Lower lobe of right lung (tissue), 2 donors: ENCODE measurements at regions not wholly inside any gene's neighbourhood (a gene's known extent, or its start where the extent isn't known, plus 50 kb on each side); places are given as distances from the start of the nearest gene placed in this dataset.

Experiments
- ATAC-seq, 2 donors: fragments of 200-7000 bp; cut with Tn5 transposase; one replicate each; pipeline ENCODE4 v1.9.1; 2020 to 2022; ENCODE audit warnings: mild to moderate bottlenecking in 2 of 2, moderate library complexity in 2 of 2
- DNase-seq: peaks from one replicate; pipeline ENCODE4 v3.0.0-alpha.2; 2020
- H3K27ac ChIP-seq: fragments of 200-600 bp; one replicate; pipeline ENCODE4 v1.8.0; 2022
- H3K27me3 ChIP-seq: fragments of 200-600 bp; one replicate; pipeline ENCODE4 v1.8.0; 2022; ENCODE audit warnings: low read depth
- H3K36me3 ChIP-seq: fragments of 200-600 bp; one replicate; pipeline ENCODE4 v1.8.0; 2022; ENCODE audit warnings: mild to moderate bottlenecking
- H3K4me1 ChIP-seq: fragments of 200-600 bp; one replicate; pipeline ENCODE4 v1.8.0; 2022
- H3K4me3 ChIP-seq: fragments of 200-600 bp; one replicate; pipeline ENCODE4 v1.8.0; 2022; ENCODE audit warnings: mild to moderate bottlenecking
- H3K9me3 ChIP-seq: fragments of 200-600 bp; one replicate; pipeline ENCODE4 v1.8.0; 2022
- intact Hi-C: fragments of 100-400 bp; cut with DNase I; formaldehyde crosslinking; loops from one replicate; pipeline ENCODE4 v1.11.0; 2022
- TF ChIP-seq, protein P1 (sequence below): fragments of 200-600 bp; IDR thresholded peaks from one replicate; pipeline ENCODE4 v1.8.0; 2022; ENCODE audit warnings: antibody characterized with exemption, mild to moderate bottlenecking
- donor health status: DM: no; HTN: yes; CAD: no; lungs with severe emphysema.

DNA sequence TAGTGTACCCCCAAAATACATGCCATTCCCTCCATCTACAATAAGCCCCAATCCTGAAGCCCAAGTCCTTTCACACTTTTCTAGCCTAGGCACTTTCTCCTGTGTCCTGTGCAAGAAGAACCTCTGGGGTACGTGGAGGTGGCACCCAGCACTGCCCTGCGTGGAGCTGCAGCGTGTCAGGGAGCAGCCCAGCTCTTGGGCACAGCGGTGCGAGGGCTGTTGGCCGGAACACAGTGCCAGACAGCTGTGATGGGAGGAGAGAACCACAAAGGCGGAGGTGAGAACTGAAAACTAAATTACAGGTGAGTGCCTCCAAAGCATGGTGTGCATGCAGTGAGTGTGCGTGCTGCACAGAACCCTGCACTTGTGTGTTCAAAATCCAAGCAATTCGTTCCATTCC, 621.3 kb upstream of the ADARB2 start:
- H3K4me3 ChIP-seq = no peak overlapping the region
- H3K36me3 ChIP-seq = no peaks in the 10 kb centered on the region
- H3K4me1 ChIP-seq = no peaks in the 10 kb centered on the region
- H3K27me3 ChIP-seq = no peaks in the 10 kb centered on the region
- TF ChIP-seq, protein P1, sequence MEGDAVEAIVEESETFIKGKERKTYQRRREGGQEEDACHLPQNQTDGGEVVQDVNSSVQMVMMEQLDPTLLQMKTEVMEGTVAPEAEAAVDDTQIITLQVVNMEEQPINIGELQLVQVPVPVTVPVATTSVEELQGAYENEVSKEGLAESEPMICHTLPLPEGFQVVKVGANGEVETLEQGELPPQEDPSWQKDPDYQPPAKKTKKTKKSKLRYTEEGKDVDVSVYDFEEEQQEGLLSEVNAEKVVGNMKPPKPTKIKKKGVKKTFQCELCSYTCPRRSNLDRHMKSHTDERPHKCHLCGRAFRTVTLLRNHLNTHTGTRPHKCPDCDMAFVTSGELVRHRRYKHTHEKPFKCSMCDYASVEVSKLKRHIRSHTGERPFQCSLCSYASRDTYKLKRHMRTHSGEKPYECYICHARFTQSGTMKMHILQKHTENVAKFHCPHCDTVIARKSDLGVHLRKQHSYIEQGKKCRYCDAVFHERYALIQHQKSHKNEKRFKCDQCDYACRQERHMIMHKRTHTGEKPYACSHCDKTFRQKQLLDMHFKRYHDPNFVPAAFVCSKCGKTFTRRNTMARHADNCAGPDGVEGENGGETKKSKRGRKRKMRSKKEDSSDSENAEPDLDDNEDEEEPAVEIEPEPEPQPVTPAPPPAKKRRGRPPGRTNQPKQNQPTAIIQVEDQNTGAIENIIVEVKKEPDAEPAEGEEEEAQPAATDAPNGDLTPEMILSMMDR = no peak
- ATAC-seq (no peak), DNase-seq (no peak)
- H3K27ac ChIP-seq = no peak overlapping the region
- intact Hi-C loops = no loop called here
- no peaks in the 10 kb centered on the region for H3K9me3 ChIP-seq

GRCh38 chr10:2356670-2357069, 619.3 kb upstream of the ADARB2 start:
- no peak for DNase-seq

DNA sequence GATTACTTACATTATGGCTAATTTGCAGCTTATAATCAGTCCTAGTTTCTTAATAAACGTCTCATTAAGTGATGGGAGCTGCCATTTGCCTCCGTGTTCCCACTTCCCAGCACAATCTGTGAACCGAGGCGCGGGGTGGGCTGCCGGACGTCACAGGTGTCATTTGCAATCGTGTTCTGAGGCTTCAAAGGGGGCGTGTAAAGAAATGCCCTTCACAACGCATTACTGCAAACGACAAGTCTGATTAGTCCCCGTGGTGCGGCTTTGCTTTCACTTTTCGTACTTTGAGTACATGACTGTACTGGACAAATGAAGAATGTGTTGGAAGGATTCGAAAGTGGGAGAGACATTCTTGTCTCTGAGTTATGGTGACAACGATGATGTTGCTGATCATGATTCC, 614.2 kb upstream of the ADARB2 start:
- TF ChIP-seq, protein P1 = no peak
- H3K36me3 ChIP-seq = no peaks in the 10 kb centered on the region
- H3K27me3 ChIP-seq = no peaks in the 10 kb centered on the region
- no peaks in the 10 kb centered on the region for H3K9me3 ChIP-seq
- no peak overlapping the region for H3K4me3 ChIP-seq
- ATAC-seq = no peak
- no peaks in the 10 kb centered on the region for H3K4me1 ChIP-seq
- no peak overlapping the region for H3K27ac ChIP-seq
- DNase-seq = no peak
- intact Hi-C loops = no loop called here

More at GRCh38 chr10:2356670-2357069, 619.3 kb upstream of the ADARB2 start:
- Histone ChIP-seq H3K27me3 (no peaks in the 10 kb centered on the region), H3K4me3 (no peak overlapping the region), H3K4me1 (no peaks in the 10 kb centered on the region), H3K36me3 (no peaks in the 10 kb centered on the region), H3K9me3 (no peaks in the 10 kb centered on the region), H3K27ac (no peak overlapping the region)
- intact Hi-C loops = no loop called here
- no peak for ATAC-seq
- TF ChIP-seq, protein P1 = no peak

- Histone ChIP-seq H3K27me3 (no peaks in the 10 kb centered on the region), H3K4me1 (no peaks in the 10 kb centered on the region), H3K9me3 (no peaks in the 10 kb centered on the region), H3K4me3 (no peak overlapping the region), H3K36me3 (no peaks in the 10 kb centered on the region), H3K27ac (no peak overlapping the region)
- DNase-seq (no peak), ATAC-seq (no peak)
- intact Hi-C loops = no loop called here
- TF ChIP-seq, protein P1 = no peak
These were observed 604.9 kb upstream of the ADARB2 start for GRCh38 chr10:2342206-2342605.

- TF ChIP-seq, protein P1 = no peak
- no peaks in the 10 kb centered on the region for H3K9me3 ChIP-seq
- ATAC-seq = no peak
- no peak overlapping the region for H3K27ac ChIP-seq
- no peaks in the 10 kb centered on the region for H3K36me3 ChIP-seq
- H3K4me3 ChIP-seq = no peak overlapping the region
- H3K27me3 ChIP-seq = no peaks in the 10 kb centered on the region
- intact Hi-C loops = no loop called here
- no peaks in the 10 kb centered on the region for H3K4me1 ChIP-seq
- DNase-seq = no peak
These were observed 603.7 kb upstream of the ADARB2 start for GRCh38 chr10:2340831-2341647.
